Neural cell (in vitro differentiated cells): ENCODE measurements at regions not wholly inside any gene's neighbourhood (a gene's known extent, or its start where the extent isn't known, plus 50 kb on each side); places are given as distances from the start of the nearest gene placed in this dataset.
"Not testable (repeated sequence)": the region's sequence is repeated elsewhere in the genome, so short reads cannot be mapped to it uniquely, and the experiment has no call there.

Source experiments
- H2AFZ ChIP-seq: fragments of 200-600, 300-800 bp; sonication (generic), shearing (Covaris generic); 2 replicates; pipeline ENCODE4 v1.6.0; 2014; ENCODE audit warnings: low read depth, mild to moderate bottlenecking, antibody characterized with exemption, low read length, moderate library complexity
- H3F3A ChIP-seq: fragments of 200-600 bp; shearing (Covaris generic); 2 replicates; pipeline ENCODE4 v1.6.1; 2016; ENCODE audit warnings: mild to moderate bottlenecking, moderate library complexity, mixed read lengths, antibody characterized with exemption, low read length; ENCODE audit not compliant: insufficient read depth, poor library complexity, severe bottlenecking
- H3K27ac ChIP-seq: fragments of 200-600, 300-800 bp; sonication (generic), shearing (Covaris generic); 2 replicates; pipeline ENCODE4 v1.5.1; 2014; ENCODE audit warnings: mild to moderate bottlenecking, low read length, moderate library complexity
- H3K27me3 ChIP-seq: fragments of 300-800, 200-600 bp; sonication (generic), shearing (Covaris generic); 2 replicates; pipeline ENCODE4 v1.6.0; 2014; ENCODE audit warnings: mild to moderate bottlenecking, low read depth, low read length, moderate library complexity; ENCODE audit not compliant: insufficient read depth
- H3K36me3 ChIP-seq: fragments of 300-800, 200-600 bp; sonication (generic), shearing (Covaris generic); 2 replicates; pipeline ENCODE4 v1.5.1; 2014; ENCODE audit warnings: mild to moderate bottlenecking, antibody characterized with exemption, low read length, moderate library complexity; ENCODE audit not compliant: insufficient read depth
- H3K4me2 ChIP-seq: fragments of 300-800, 200-600 bp; sonication (generic), shearing (Covaris generic); 2 replicates; pipeline ENCODE4 v1.6.0; 2014; ENCODE audit warnings: mild to moderate bottlenecking, low read length
- H3K4me3 ChIP-seq: fragments of 300-800, 200-600 bp; sonication (generic), shearing (Covaris generic); 2 replicates; pipeline ENCODE4 v1.5.1; 2014; ENCODE audit warnings: mild to moderate bottlenecking, low read length, moderate library complexity
- H3K79me2 ChIP-seq: fragments of 200-600 bp; shearing (Covaris generic); replicated peaks from 2 replicates; pipeline ENCODE4 v1.6.0; 2014; ENCODE audit warnings: mild to moderate bottlenecking, low read length, moderate library complexity; ENCODE audit not compliant: insufficient read depth
- H3K9ac ChIP-seq: fragments of 300-800, 200-600 bp; sonication (generic), shearing (Covaris generic); 2 replicates; pipeline ENCODE4 v1.6.1; 2016; ENCODE audit warnings: mild to moderate bottlenecking, low read length, mixed read lengths
- H3K9me2 ChIP-seq: fragments of 200-600 bp; shearing (Covaris generic); 2 replicates; pipeline ENCODE4 v1.6.1; 2016; ENCODE audit warnings: mild to moderate bottlenecking, low read length, mixed read lengths; ENCODE audit not compliant: insufficient read depth
- H3K9me3 ChIP-seq: fragments of 200-600, 300-800 bp; sonication (generic), shearing (Covaris generic); 2 replicates; pipeline ENCODE4 v1.6.1; 2016; ENCODE audit warnings: mild to moderate bottlenecking, mixed run types, low read length, moderate library complexity, mixed read lengths
- H4K20me1 ChIP-seq: fragments of 200-600 bp; shearing (Covaris generic); 2 replicates; pipeline ENCODE4 v1.6.1; 2016; ENCODE audit warnings: mild to moderate bottlenecking, mixed run types; ENCODE audit not compliant: insufficient read depth
- EP300 ChIP-seq: fragments of 450-650 bp; conservative IDR thresholded peaks from 2 replicates; pipeline ENCODE4 v1.6.1; 2014; ENCODE audit warnings: antibody characterized with exemption, mild to moderate bottlenecking, moderate library complexity; ENCODE audit not compliant: poor library complexity, severe bottlenecking
- EZH2 ChIP-seq: fragments of 200-600, 300-800 bp; shearing (Covaris generic), sonication (generic); IDR thresholded peaks from 2 replicates; pipeline ENCODE4 v1.6.1; 2014; ENCODE audit warnings: antibody characterized with exemption, low read length, borderline replicate concordance, mild to moderate bottlenecking; ENCODE audit not compliant: insufficient read depth, poor library complexity, severe bottlenecking
- MXI1 ChIP-seq: fragments of 450-650 bp; conservative IDR thresholded peaks from 2 replicates; pipeline ENCODE4 v1.6.1; 2014; ENCODE audit warnings: antibody characterized with exemption, mild to moderate bottlenecking; ENCODE audit not compliant: poor library complexity, severe bottlenecking
- POLR2AphosphoS5 ChIP-seq: IDR thresholded peaks from 2 replicates; pipeline ENCODE4 v1.6.1; 2012
- RAD21 ChIP-seq: fragments of 450-650 bp; conservative IDR thresholded peaks from 2 replicates; pipeline ENCODE4 v1.6.1; 2014; ENCODE audit warnings: antibody characterized with exemption, mild to moderate bottlenecking, moderate library complexity
- SMC3 ChIP-seq: fragments of 450-650 bp; conservative IDR thresholded peaks from 2 replicates; pipeline ENCODE4 v1.6.1; 2014; ENCODE audit warnings: antibody characterized with exemption, mild to moderate bottlenecking, moderate library complexity; ENCODE audit not compliant: poor library complexity
- TAF1 ChIP-seq: IDR thresholded peaks from 2 replicates; pipeline ENCODE4 v1.6.1; 2012; ENCODE audit warnings: low read depth
- TF ChIP-seq, protein P1 (sequence below): IDR thresholded peaks from 2 replicates; pipeline ENCODE4 v1.6.1; 2012; ENCODE audit warnings: borderline replicate concordance
- TF ChIP-seq, protein P2 (sequence below): fragments of 450-650 bp; IDR thresholded peaks from 2 replicates; pipeline ENCODE4 v1.5.1; 2014; ENCODE audit warnings: antibody characterized with exemption, mild to moderate bottlenecking, moderate library complexity; ENCODE audit not compliant: poor library complexity, severe bottlenecking

- no peaks in the 10 kb centered on the region for H3K79me2 ChIP-seq
- H2AFZ ChIP-seq: no peak overlapping the region
- TF ChIP-seq RAD21: no peak
- TF ChIP-seq, protein P1, sequence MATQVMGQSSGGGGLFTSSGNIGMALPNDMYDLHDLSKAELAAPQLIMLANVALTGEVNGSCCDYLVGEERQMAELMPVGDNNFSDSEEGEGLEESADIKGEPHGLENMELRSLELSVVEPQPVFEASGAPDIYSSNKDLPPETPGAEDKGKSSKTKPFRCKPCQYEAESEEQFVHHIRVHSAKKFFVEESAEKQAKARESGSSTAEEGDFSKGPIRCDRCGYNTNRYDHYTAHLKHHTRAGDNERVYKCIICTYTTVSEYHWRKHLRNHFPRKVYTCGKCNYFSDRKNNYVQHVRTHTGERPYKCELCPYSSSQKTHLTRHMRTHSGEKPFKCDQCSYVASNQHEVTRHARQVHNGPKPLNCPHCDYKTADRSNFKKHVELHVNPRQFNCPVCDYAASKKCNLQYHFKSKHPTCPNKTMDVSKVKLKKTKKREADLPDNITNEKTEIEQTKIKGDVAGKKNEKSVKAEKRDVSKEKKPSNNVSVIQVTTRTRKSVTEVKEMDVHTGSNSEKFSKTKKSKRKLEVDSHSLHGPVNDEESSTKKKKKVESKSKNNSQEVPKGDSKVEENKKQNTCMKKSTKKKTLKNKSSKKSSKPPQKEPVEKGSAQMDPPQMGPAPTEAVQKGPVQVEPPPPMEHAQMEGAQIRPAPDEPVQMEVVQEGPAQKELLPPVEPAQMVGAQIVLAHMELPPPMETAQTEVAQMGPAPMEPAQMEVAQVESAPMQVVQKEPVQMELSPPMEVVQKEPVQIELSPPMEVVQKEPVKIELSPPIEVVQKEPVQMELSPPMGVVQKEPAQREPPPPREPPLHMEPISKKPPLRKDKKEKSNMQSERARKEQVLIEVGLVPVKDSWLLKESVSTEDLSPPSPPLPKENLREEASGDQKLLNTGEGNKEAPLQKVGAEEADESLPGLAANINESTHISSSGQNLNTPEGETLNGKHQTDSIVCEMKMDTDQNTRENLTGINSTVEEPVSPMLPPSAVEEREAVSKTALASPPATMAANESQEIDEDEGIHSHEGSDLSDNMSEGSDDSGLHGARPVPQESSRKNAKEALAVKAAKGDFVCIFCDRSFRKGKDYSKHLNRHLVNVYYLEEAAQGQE: no peak
- TF ChIP-seq MXI1: no peak
- no peak for TF ChIP-seq EP300
- TF ChIP-seq EZH2: no peak
- no peak for TF ChIP-seq POLR2AphosphoS5
- no peak for TF ChIP-seq SMC3
- TF ChIP-seq TAF1: no peak
- TF ChIP-seq, protein P2, sequence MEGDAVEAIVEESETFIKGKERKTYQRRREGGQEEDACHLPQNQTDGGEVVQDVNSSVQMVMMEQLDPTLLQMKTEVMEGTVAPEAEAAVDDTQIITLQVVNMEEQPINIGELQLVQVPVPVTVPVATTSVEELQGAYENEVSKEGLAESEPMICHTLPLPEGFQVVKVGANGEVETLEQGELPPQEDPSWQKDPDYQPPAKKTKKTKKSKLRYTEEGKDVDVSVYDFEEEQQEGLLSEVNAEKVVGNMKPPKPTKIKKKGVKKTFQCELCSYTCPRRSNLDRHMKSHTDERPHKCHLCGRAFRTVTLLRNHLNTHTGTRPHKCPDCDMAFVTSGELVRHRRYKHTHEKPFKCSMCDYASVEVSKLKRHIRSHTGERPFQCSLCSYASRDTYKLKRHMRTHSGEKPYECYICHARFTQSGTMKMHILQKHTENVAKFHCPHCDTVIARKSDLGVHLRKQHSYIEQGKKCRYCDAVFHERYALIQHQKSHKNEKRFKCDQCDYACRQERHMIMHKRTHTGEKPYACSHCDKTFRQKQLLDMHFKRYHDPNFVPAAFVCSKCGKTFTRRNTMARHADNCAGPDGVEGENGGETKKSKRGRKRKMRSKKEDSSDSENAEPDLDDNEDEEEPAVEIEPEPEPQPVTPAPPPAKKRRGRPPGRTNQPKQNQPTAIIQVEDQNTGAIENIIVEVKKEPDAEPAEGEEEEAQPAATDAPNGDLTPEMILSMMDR: no peak
- no peaks in the 10 kb centered on the region for H3K27me3 ChIP-seq
- H3K27ac ChIP-seq: no peak overlapping the region
- no peak overlapping the region for H3K4me2 ChIP-seq
- H3K4me3 ChIP-seq: no peak overlapping the region
- H4K20me1 ChIP-seq: no peaks in the 10 kb centered on the region
- no peak overlapping the region for H3K9ac ChIP-seq
- no peaks in the 10 kb centered on the region for H3K9me2 ChIP-seq
- no peaks in the 10 kb centered on the region for H3K36me3 ChIP-seq
- no peaks in the 10 kb centered on the region for H3F3A ChIP-seq
- no peaks in the 10 kb centered on the region for H3K9me3 ChIP-seq
Measured at GRCh38 chr4:128424527-128425497, 137.2 kb upstream of the PGRMC2 start.

DNA sequence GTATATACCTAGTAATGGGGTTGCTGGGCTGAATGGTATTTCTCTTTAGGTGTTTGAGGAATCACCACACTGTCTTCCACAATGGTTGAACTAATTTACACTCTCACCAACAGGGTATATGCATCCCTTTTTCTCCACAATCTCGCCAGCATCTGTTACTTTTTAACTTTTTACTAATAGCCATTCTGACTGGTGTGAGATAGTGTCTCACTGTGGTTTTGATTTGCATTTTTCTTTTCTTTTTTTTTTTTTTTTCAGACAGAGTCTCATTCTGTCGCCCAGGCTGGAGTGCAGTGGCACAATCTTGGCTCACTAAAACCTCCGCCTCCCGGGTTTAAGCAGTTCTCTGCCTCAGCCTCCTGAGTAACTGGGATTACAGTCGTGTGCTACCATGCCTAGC is 134.7 kb upstream of the PGRMC2 start:
- not testable (repeated sequence) for H3K9me3 ChIP-seq, H3K36me3 ChIP-seq, H3K4me2 ChIP-seq, H2AFZ ChIP-seq, H3F3A ChIP-seq, H3K79me2 ChIP-seq, H3K4me3 ChIP-seq, H3K9me2 ChIP-seq, H3K27me3 ChIP-seq, H3K27ac ChIP-seq, H4K20me1 ChIP-seq, H3K9ac ChIP-seq
